GM10266 (cell line): ENCODE measurements at regions not wholly inside any gene's neighbourhood (a gene's known extent, or its start where the extent isn't known, plus 50 kb on each side); places are given as distances from the start of the nearest gene placed in this dataset.

Experiments
- DNase-seq: peaks from one replicate; pipeline ENCODE4 v3.0.0; 2012; ENCODE audit errors: extremely low spot score
- TF ChIP-seq, protein P1 (sequence below): IDR thresholded peaks from 2 replicates; pipeline ENCODE4 v1.5.1; 2012; ENCODE audit warnings: mild to moderate bottlenecking, low read depth; ENCODE audit not compliant: control insufficient read depth, insufficient read depth; ENCODE audit errors: missing control alignments

DNA sequence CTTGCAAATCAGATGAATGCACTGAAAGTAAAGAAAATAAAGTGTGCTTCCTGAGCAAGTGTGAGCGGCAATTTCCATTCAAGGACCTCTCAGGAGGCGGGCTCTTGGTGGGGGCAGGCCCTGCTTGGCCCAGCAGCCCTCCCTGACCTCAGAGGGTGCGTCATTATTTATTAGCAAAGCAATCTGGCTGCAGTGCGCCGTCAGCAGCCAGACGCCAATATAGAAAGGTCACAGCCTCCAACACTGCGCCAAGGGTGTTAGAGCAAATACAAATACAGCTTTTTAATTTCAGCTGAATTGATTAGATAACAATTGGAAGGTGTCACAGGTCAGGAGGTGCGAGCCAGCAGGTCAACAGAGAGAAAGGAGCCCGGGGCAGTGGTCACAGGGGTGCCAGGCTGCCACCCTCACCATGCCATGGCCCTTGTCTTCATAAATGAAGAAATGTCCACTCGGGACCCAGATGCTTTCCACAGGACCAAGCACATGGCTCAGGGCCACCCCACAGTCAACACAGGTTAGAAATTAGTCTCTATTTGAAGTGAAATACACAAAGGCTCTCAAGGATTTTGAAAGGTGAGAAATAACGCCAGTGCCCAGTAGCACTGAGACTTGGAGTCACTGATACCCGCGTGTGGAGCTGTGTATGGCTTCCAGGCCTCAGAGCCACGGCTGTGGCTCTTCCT lies 309.8 kb downstream of the IRX2 start:
- DNase-seq, result no peak
- TF ChIP-seq, protein P1, sequence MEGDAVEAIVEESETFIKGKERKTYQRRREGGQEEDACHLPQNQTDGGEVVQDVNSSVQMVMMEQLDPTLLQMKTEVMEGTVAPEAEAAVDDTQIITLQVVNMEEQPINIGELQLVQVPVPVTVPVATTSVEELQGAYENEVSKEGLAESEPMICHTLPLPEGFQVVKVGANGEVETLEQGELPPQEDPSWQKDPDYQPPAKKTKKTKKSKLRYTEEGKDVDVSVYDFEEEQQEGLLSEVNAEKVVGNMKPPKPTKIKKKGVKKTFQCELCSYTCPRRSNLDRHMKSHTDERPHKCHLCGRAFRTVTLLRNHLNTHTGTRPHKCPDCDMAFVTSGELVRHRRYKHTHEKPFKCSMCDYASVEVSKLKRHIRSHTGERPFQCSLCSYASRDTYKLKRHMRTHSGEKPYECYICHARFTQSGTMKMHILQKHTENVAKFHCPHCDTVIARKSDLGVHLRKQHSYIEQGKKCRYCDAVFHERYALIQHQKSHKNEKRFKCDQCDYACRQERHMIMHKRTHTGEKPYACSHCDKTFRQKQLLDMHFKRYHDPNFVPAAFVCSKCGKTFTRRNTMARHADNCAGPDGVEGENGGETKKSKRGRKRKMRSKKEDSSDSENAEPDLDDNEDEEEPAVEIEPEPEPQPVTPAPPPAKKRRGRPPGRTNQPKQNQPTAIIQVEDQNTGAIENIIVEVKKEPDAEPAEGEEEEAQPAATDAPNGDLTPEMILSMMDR, result no peak

DNA sequence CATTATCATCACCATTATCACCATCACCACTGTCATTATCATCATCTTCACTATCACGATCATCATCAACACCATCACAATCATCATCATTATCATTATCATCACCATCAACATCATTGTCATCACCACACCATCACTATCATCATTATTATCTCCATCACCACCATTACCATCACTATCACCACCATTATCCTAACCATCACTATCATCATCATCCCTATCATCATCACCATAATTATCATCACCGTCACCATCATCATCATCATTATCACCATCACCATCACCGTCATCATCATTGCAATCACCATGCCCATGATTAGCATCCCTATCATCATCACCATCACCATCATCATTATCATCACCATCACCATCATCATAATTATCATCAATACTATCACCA lies 311.9 kb downstream of the IRX2 start:
- no peak for DNase-seq
- TF ChIP-seq, protein P1, result no peak

DNA sequence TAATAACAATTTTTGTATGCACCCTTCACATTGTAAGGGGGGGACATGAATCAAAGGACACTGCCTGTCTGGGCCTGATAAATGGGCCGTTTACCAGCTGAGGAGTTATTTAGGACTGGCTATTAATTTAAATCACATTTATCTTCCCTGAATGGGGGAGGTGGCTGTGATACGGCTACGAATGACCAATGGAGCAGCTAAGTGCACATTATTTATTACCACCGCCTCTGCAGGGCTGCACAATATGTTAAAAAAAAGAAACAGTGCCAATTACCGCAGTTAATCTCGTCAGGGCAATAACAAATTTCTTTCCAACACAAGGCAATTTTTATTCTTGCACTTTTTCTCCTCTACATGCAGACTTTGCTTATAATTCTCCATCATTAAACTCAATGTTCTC lies 318.4 kb downstream of the IRX2 start:
- TF ChIP-seq, protein P1, result no peak
- DNase-seq, result no peak

DNA sequence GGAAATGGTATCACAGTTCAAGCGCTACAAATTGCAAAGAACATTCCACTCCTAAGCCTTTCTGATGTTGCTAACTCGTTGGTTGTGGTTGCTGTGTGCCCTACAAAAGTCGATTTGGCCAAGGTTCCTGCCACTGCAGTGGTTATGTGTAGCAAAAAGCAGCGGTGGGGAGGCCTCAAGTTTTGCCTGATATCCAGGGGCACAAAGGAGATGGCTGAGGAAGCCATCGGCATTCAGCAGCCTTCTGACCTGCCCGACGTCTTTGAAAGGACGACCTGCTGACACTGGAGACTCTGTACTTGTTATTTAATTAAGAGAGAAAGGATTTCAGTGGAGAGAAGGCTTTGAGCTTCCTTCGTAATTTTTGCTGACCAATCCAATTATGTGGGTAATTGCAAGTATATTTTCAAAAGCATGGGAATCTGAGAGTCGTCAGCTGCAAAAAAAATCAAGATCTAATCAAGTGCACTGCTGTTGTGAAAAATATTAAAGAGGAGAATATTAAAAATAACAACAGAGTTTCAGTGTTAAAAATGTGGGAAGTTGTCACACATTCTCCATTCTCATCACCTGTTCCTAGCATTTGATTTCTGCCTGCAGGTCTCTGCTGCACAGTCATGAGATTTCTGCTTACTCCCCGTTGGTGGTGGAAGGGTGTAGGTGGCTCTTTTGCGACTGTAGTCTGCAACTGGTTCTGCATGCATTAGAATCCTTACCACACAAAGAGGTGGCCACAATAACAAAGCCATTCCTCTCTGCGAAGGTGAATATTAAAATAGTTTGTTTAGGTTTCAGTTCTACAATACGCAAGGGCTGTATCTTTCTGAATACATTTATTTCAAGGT lies 319.2 kb downstream of the IRX2 start:
- TF ChIP-seq, protein P1, result no peak
- no peak for DNase-seq

DNA sequence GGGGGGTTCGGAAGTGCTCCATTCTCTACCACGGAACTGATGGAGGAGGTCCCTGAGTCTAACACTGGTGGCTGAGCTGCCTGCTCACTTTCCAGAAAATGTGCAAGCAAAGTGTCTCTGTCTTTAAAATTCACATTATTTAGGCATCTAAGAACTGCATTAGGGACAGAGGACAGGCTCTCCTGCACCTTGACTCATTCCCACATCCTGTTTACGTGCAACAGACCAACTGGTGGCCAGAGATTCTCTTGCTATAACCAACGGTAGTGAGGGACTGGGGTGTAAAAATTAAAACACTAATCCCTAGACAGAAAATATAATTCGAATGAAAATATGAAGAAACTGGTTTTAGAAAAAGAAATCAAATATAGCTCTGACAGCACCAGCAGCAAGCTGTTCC lies 320.9 kb downstream of the IRX2 start:
- TF ChIP-seq, protein P1, result no peak
- DNase-seq, result no peak

DNA sequence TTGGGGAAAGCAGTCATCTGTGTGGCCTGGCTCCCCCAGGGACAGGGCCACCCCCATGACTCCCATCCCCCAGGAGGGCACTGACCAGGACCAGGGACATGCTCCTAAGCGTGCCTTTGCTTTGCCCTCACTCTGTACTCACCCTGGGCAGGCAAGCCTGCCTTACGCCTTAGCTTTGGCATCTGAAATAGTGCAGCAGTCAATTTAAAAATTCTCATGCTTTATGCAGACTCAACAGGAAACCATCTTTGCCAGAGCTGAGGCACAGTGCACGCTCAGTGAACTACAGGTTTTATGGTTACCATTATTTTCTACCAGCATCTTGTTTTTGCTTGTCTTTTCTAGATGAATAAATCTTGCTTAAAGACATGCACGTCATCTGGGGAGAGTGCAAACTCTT lies 323.5 kb downstream of the IRX2 start:
- TF ChIP-seq, protein P1, result no peak
- no peak for DNase-seq

DNA sequence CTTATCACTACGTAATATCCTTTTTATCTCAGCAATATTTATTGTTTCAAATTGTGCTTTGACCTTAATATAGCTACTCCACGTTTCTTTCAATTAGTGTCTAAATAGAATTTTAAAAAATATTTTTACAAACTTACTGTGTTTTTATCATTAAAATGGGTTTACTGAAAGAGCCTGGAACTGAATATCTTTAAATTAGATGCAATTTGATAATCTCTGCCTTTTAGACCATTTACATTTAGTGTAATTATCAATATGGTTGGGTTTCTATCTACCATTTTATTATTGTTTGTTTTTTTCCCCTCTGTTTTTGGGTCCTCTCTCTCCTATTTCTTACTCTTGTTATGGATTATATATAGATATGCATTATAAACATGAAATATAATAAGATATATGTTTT lies 327.8 kb downstream of the IRX2 start:
- DNase-seq, result no peak
- TF ChIP-seq, protein P1, result no peak
